B cell (primary cell): ENCODE measurements at regions not wholly inside any gene's neighbourhood (a gene's known extent, or its start where the extent isn't known, plus 50 kb on each side); places are given as distances from the start of the nearest gene placed in this dataset.

Experiments used
- ATAC-seq: fragments of 200-7000 bp; cut with Tn5 transposase; one replicate; pipeline ENCODE4 v1.10.0; 2021; ENCODE audit warnings: low read depth, mild to moderate bottlenecking, moderate number of reproducible peaks, moderate library complexity
- CTCF ChIA-PET: fragments of 350-600 bp; sonication (Branson Sonifier 250); formaldehyde crosslinking; loops from one replicate; lab custom pipeline; 2021; ENCODE audit warnings: antibody characterized with exemption, inconsistent platforms; lab: Charles Lee
- POLR2A ChIA-PET: fragments of 350-600 bp; sonication (Branson Sonifier 250); formaldehyde crosslinking; loops from one replicate; lab custom pipeline; 2021; ENCODE audit warnings: antibody characterized with exemption; lab: Charles Lee
- DNase-seq: peaks from one replicate; pipeline ENCODE4 v3.0.0; 2013
- H2AFZ ChIP-seq: 2 replicates; pipeline ENCODE4 v1.6.1; 2012; ENCODE audit warnings: mild to moderate bottlenecking, low read depth, low read length; ENCODE audit not compliant: insufficient read depth, poor library complexity, severe bottlenecking
- H3K27ac ChIP-seq, 2 donors: 1 replicate in 1 of 2; 2 replicates in 1 of 2; pipeline ENCODE4 v1.5.1; 2012 to 2013; ENCODE audit warnings: low read length in 2 of 2, mild to moderate bottlenecking in 2 of 2, moderate library complexity in 1 of 2
- H3K27me3 ChIP-seq, 4 experiments: fragments of 200-600 bp in 1 of 4; sonication (generic) in 1 of 4; replicated peaks in 1 of 4; 1 replicate in 2 of 4; 2 replicates in 2 of 4; pipeline versions ENCODE4 v1.6.1 to v1.7.0; 2013 to 2016; ENCODE audit warnings: low read length in 3 of 4, mild to moderate bottlenecking in 2 of 4, mixed read lengths in 1 of 4, moderate library complexity in 1 of 4; ENCODE audit not compliant: insufficient read depth in 4 of 4, control insufficient read depth in 3 of 4; ENCODE audit errors: control extremely low read depth in 1 of 4
- H3K36me3 ChIP-seq, 2 experiments: replicated peaks in 1 of 2; 1 replicate in 1 of 2; 2 replicates in 1 of 2; pipeline versions ENCODE4 v1.6.1 to v1.7.1; 2013; ENCODE audit warnings: low read length in 1 of 2; ENCODE audit not compliant: insufficient read depth in 2 of 2, control insufficient read depth in 1 of 2; ENCODE audit errors: control extremely low read depth in 1 of 2, extremely low read depth in 1 of 2
- H3K4me1 ChIP-seq, 2 donors: fragments of 200-600 bp in 1 of 2; sonication (generic) in 1 of 2; 1 replicate in 1 of 2; 2 replicates in 1 of 2; pipeline versions ENCODE4 v1.5.1 to v1.6.1; 2013 to 2017; ENCODE audit warnings: low read length in 2 of 2; ENCODE audit not compliant: control insufficient read depth in 2 of 2, insufficient read depth in 2 of 2
- H3K4me2 ChIP-seq: replicated peaks from 2 replicates; pipeline ENCODE3; 2012; ENCODE audit warnings: mild to moderate bottlenecking, low read depth, low read length; ENCODE audit not compliant: poor library complexity, severe bottlenecking
- H3K4me3 ChIP-seq, 5 experiments: fragments of 200-600 bp in 1 of 5; sonication (generic) in 1 of 5; 1 replicate in 3 of 5; 2 replicates in 2 of 5; pipeline versions ENCODE4 v1.5.1 to v1.7.0; 2011 to 2016; ENCODE audit warnings: low read length in 4 of 5, mild to moderate bottlenecking in 4 of 5, low read depth in 2 of 5, control low read depth in 1 of 5, moderate library complexity in 1 of 5; ENCODE audit not compliant: insufficient read depth in 1 of 5; ENCODE audit errors: control extremely low read depth in 1 of 5, extremely low read depth in 1 of 5
- H3K79me2 ChIP-seq: fragments of 200-600 bp; sonication (generic); one replicate; pipeline ENCODE4 v1.6.0; 2016; ENCODE audit warnings: low read length; ENCODE audit not compliant: control insufficient read depth, insufficient read depth
- H3K9ac ChIP-seq: fragments of 200-600 bp; sonication (generic); 2 replicates; pipeline ENCODE4 v1.6.1; 2017; ENCODE audit warnings: mild to moderate bottlenecking, low read length, moderate library complexity
- H3K9me3 ChIP-seq, 3 donors: one replicate each; pipeline versions ENCODE4 v1.6.1 to v1.7.1; 2013; ENCODE audit warnings: low read length in 2 of 3; ENCODE audit not compliant: control insufficient read depth in 2 of 3, insufficient read depth in 1 of 3; ENCODE audit errors: control extremely low read depth in 1 of 3
- H4K20me1 ChIP-seq: 2 replicates; pipeline ENCODE4 v1.6.0; 2012; ENCODE audit warnings: mild to moderate bottlenecking, low read length; ENCODE audit not compliant: insufficient read depth, control insufficient read depth, poor library complexity, severe bottlenecking
- H3K27ac Mint-ChIP-seq: one replicate; pipeline ENCODE4 v1.8.0; 2021; ENCODE audit warnings: mixed read lengths
- H3K27me3 Mint-ChIP-seq: one replicate; pipeline ENCODE4 v1.8.0; 2021; ENCODE audit warnings: mixed read lengths
- H3K4me1 Mint-ChIP-seq: one replicate; pipeline ENCODE4 v1.8.0; 2021; ENCODE audit warnings: mixed read lengths
- H3K4me3 Mint-ChIP-seq: one replicate; pipeline ENCODE4 v1.8.0; 2021; ENCODE audit warnings: mixed read lengths
- H3K9me3 Mint-ChIP-seq: one replicate; pipeline ENCODE4 v1.8.0; 2022; ENCODE audit warnings: mixed read lengths; ENCODE audit not compliant: insufficient read depth
- EZH2 ChIP-seq: IDR thresholded peaks from 2 replicates; pipeline ENCODE4 v1.6.1; 2012; ENCODE audit warnings: borderline replicate concordance, low read depth, mild to moderate bottlenecking, moderate library complexity, low read length; ENCODE audit not compliant: insufficient read depth, poor library complexity, severe bottlenecking
- WGBS: methylation state at CpG from one replicate; pipeline ENCODE4 v1.1.5; 2013; ENCODE audit warnings: missing lambda C conversion rate; ENCODE audit not compliant: insufficient coverage; 5-methylcytosine and 5-hydroxymethylcytosine counted together
- intact Hi-C: fragments of 100-400 bp; cut with micrococcal nuclease; formaldehyde crosslinking; loops from one replicate; pipeline ENCODE4 v1.10.0; 2022
- TF ChIP-seq, protein P1 (sequence below): fragments of 200-600 bp; IDR thresholded peaks from one replicate; pipeline ENCODE4 v1.8.0; 2022; ENCODE audit warnings: antibody characterized with exemption, mild to moderate bottlenecking

DNA sequence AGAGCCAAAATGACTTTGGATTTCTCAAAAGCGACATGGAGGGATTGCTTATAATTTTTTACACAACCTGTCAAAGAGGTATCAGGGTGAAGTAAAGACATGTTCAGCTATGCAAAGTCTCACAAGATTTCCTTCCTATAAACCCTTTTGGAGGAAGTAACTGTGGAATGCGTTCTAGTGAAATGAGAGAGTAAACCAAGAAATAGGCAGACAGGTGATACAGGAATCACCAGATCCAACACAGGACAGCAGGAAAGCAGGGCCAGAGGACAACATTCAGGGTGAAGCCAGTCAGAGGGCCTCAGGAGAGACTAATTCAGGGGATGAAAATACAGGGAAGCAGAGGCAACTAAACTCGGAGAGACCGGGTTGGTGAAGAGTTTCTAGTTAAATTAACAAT, 90.4 kb upstream of the MTNR1B start:
- no peaks in the 10 kb centered on the region for H3K27me3 ChIP-seq
- no peak overlapping the region for H2AFZ ChIP-seq
- H3K27ac Mint-ChIP-seq: no peak overlapping the region
- DNase-seq (no peak), ATAC-seq (no peak)
- CTCF ChIA-PET: no interaction called here
- intact Hi-C loops: no loop called here
- WGBS: no CpG with 5 or more reads among the region's 4 CpGs
- no peak overlapping the region for H3K9ac ChIP-seq
- no peaks in the 10 kb centered on the region for H3K4me1 ChIP-seq
- no peak overlapping the region for H3K27ac ChIP-seq
- peaks cover 0 to 6% (median 0%) of the 10 kb centered on the region in 3 donors for H3K9me3 ChIP-seq
- no peaks in the 10 kb centered on the region for H3K9me3 Mint-ChIP-seq
- peaks cover 4% of the 10 kb centered on the region for H3K27me3 Mint-ChIP-seq
- no peak overlapping the region for H3K4me2 ChIP-seq
- H3K4me3 Mint-ChIP-seq: no peak overlapping the region
- no peak overlapping the region for H3K4me3 ChIP-seq
- TF ChIP-seq EZH2: no peak
- no peaks in the 10 kb centered on the region for H3K79me2 ChIP-seq
- POLR2A ChIA-PET: no interaction called here
- no peaks in the 10 kb centered on the region for H3K4me1 Mint-ChIP-seq
- H4K20me1 ChIP-seq: no peaks in the 10 kb centered on the region
- no peaks in the 10 kb centered on the region for H3K36me3 ChIP-seq

DNA sequence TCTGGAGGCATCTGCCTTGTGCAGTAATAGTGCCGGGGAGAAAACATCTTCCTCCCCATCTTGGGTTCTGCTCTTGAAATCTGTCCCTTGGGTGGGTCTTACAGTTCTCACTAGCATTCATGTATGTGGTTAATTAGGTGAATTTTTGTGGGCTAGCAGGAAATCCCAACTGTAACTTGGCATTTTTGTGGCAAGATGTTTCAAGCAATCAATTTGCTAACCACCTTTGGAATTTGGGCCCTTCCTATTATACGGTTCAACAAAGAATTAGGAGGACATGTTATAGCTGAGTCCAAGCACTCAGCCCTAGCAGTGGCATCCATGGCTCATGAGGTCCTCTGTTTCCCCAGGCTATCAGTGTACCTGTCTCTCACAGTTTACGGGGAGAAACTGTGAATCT, 89.1 kb upstream of the MTNR1B start:
- ChIA-PET CTCF (no interaction called here), POLR2A (no interaction called here)
- no peaks in the 10 kb centered on the region for H3K79me2 ChIP-seq
- no peak overlapping the region for H3K4me2 ChIP-seq
- no peak overlapping the region for H2AFZ ChIP-seq
- no peaks in the 10 kb centered on the region for H4K20me1 ChIP-seq
- no peaks in the 10 kb centered on the region for H3K9me3 Mint-ChIP-seq
- H3K9me3 ChIP-seq: peaks cover 0 to 6% (median 0%) of the 10 kb centered on the region in 3 donors
- no peak for ATAC-seq
- H3K4me1 Mint-ChIP-seq: no peaks in the 10 kb centered on the region
- H3K27ac Mint-ChIP-seq: no peak overlapping the region
- peaks cover 4% of the 10 kb centered on the region for H3K27me3 Mint-ChIP-seq
- no peak overlapping the region for H3K4me3 ChIP-seq
- H3K27ac ChIP-seq: no peak overlapping the region
- intact Hi-C loops: no loop called here
- no peak overlapping the region for H3K4me3 Mint-ChIP-seq
- no peaks in the 10 kb centered on the region for H3K4me1 ChIP-seq
- TF ChIP-seq EZH2: no peak
- TF ChIP-seq, protein P1, sequence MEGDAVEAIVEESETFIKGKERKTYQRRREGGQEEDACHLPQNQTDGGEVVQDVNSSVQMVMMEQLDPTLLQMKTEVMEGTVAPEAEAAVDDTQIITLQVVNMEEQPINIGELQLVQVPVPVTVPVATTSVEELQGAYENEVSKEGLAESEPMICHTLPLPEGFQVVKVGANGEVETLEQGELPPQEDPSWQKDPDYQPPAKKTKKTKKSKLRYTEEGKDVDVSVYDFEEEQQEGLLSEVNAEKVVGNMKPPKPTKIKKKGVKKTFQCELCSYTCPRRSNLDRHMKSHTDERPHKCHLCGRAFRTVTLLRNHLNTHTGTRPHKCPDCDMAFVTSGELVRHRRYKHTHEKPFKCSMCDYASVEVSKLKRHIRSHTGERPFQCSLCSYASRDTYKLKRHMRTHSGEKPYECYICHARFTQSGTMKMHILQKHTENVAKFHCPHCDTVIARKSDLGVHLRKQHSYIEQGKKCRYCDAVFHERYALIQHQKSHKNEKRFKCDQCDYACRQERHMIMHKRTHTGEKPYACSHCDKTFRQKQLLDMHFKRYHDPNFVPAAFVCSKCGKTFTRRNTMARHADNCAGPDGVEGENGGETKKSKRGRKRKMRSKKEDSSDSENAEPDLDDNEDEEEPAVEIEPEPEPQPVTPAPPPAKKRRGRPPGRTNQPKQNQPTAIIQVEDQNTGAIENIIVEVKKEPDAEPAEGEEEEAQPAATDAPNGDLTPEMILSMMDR: no peak
- no peak for DNase-seq
- WGBS: 92% methylated on average over 2 of the region's 3 CpGs
- no peak overlapping the region for H3K9ac ChIP-seq
- no peaks in the 10 kb centered on the region for H3K27me3 ChIP-seq
- no peaks in the 10 kb centered on the region for H3K36me3 ChIP-seq
